ENCODE measurements at regions not wholly inside any gene's neighbourhood (a gene's known extent, or its start where the extent isn't known, plus 50 kb on each side); places are given as distances from the start of the nearest gene placed in this dataset.

DNA sequence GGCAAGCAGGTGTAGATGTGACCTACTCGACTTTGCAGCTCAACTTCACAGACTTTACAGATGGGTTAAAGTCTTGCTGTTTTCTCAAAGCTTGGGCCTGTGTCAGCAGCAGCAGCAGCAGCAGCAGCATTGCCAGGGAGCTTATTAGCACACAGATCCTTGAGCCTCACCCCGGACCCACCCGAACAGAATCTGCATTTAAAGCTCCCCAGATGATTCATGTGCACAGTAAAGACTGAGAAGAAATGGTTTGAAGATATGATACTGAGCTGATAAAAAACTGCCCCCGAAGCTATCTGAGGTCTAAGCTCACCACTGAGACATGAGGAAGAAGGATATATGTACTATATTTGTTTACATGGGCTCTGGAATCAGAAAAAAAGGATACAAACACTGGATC lies 231.7 kb downstream of the ARPP21 start:
- TF ChIP-seq POLR2AphosphoS5 (IDR thresholded peaks at IDR 0.05; ENCODE audit: borderline replicate concordance, low read depth, low read length) (no peak), EZH2 (IDR thresholded peaks at IDR 0.05) (no peak)
